Dedifferentiated amniotic fluid mesenchymal stem cell (primary cell): ENCODE measurements at regions not wholly inside any gene's neighbourhood (a gene's known extent, or its start where the extent isn't known, plus 50 kb on each side); places are given as distances from the start of the nearest gene placed in this dataset.

Source experiments
- DNase-seq: peaks from one replicate; pipeline ENCODE4 v3.0.0-alpha.2; 2016; ENCODE audit errors: extremely low spot score

DNA sequence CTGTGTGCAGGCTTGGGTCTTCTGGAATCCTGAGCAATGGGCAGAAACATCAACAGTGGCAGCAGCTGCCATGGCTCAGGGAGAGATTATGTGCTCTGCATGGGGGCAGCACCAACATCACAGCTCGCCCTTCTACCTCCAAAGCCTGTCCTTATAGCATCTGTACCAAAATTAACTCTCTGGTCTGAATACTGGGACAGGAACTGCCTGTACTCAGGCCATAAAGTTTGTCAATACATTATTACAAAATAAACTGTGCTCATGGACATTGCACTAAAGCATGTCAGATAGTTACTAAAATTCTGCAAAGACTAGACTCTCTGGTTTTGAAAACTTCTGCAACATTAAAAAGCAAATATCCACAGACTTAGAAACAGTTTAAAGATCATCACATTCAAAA, 91.6 kb downstream of the ZC3H11B start:
- DNase-seq = no peak

DNA sequence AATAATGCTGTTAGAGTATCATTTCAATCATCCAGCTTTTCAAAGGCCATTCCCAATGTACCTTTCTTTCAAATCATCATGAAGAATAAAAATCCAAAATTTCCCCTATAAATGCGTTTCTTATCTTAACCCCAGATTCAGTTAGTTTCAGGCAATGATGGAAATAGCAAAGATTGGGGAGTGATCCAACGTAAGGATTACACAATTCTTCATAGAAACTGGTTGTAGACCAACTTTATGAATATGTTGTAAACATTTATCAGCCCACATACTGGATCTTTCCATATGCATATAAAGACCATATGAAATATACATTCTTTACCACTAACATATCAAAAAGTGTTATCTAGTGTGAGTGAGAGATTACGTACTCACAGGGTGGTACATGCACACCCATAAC, 92.7 kb downstream of the ZC3H11B start:
- no peak for DNase-seq

DNA sequence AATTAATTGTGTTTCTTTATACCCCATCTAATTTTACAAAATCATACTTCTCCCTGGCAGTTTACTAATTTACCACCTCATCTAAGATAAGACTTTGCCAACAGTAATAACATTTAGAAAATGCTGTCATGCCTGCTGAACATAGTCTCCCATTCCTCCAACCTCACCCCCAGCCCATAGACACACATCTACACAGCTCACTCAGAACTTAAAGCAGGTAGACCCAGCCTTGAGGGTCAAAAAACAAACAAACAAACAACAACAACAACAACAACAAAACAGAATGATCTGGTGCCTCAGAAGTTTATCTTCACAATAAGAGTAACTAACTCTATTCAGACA, 94.0 kb downstream of the ZC3H11B start:
- DNase-seq = no peak

DNA sequence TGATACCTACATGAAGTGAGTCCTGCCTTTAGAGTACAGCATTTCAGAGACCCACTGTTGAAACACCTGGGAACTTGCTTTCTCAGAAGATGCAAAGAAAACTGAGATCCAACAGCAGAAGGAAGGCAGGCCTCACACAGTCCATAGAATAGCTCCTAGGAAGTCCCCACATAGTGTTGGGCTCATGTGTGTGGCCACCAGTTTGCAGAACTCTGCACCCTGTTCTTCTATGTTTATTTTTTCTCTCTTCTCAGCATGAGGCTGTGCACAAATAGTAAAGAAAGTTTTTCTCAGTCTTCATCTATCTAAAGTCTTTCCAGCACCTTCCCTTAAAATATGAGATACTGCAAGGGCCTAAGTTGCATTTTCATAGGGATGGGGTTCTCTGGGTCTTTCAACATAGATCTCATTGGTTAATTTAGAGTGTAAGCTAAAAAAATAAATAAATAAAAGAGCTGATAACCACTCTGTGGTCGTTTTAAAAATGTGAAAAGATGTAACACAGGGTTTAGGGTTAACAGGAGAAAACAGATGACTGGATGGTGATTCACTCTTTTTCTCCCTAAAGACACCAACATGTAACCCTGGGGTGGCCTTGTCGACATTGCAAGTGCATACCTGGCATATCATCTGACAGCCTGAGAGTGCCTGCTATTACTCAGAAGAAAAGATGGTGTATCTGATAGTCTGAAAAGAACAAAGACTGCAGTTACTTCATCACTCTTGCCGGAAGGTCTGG, 94.6 kb downstream of the ZC3H11B start:
- no peak for DNase-seq

DNA sequence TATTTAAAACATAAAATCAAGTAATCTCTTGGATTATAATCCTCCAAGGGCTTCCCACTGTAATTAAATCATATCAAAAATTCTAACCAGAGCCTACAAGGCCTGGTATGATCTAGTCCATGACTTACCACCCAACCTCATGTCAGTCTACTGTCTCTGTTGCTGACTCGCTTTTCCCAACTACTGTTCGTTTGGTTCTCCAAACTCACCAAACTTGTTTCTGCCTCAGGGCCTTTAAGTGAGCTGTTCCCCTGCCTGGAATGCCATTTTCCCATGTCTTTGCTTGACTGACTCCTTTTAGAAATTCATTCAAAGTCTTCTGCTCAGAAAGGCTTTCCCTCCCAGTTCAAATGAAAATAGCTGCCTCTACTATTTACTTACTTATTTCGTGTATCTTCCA, 95.9 kb downstream of the ZC3H11B start:
- DNase-seq = no peak

DNA sequence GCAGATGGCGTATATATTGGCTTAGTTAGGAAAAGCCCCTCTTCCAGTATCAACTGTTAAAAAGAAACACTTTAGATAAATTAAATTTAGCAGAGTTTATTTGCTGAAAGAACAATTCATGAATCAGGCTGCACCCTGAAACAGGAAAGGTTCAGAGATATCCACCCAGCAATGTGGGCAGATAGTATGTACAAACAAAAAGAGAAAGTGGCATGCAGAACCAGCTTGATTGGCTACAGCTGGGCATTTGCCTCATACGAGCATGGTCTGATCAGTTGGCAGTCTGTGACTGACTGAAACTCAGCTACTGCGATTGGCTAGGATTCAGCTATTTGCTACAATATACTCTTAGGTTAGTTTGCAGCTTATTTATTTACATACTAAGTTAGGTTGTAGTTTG, 98.2 kb downstream of the ZC3H11B start:
- no peak for DNase-seq

DNA sequence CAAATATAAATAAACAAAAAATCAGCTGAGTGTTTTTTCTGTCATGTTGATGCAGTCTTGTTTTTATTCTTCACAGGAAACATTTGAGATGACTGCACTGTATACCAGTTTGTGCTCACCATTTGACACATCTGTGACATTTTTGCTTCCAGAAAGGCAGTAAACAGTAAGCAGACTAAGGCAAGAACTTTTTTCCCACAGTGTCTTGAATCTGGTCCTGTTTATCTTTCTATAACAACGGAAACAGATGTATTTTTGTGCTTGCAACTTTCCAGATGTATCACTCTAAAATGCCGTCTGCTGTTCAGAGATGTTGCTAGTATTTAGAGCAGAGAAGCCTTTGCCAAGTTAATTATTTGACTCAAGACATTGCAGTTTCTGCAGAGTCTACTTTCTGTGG, 105.5 kb downstream of the ZC3H11B start:
- no peak for DNase-seq

DNA sequence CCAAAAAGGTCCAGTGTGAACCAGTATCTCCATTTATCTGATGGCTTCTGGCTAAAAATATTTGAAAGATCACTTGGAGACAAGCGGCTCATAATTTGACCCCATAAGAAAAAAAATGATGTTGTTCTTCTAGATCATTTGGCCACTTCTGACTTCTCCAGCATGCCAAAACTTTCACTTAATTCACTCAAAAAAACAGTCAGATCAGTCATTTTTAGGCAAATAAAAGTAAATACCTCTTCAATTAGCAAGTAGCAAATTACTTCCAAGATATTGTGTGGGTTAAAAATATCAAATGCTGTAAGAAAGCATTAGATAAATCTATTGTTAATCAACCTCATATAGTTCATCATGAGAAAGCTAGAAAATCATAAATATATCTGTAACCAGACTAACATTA, 106.0 kb downstream of the ZC3H11B start:
- DNase-seq = no peak

DNA sequence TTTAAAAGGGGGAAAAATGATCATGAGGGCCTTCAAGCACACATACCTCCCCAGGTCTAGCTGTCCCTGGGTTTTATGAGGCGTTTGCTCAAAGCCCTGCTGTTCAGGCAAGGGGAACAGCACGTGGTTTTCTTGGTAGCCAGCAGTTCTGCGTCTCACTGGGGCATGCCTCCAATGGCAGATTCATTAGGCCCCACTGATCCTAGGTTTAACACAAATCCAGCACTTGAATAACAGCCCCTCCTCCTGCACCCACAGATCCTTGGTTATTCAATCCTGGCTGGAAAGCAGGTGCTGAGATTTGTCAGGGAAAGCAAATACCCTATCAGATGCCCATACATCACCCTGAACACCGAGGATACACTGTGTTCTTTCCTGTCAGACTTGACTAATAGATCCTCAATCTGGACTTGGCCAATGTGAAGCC, 106.4 kb downstream of the ZC3H11B start:
- DNase-seq = no peak

DNA sequence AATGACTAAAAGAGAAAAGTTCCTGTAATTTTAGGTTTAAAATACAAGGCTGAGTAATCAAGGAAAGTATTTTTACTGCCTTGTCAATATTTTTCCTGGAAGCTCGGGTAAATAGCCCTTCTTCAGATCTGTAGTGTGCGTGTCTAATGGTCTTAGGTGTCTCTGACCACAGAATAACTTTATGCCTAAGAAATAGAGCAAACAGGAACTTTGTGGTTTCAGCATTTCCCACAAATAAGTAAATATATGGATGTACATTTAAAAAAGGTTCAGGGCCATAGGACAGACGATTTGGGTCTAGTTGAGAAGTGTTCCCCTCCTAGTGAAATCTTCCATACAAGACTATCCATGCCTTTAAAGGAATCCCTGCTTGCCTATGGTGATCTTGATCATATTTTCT, 107.0 kb downstream of the ZC3H11B start:
- DNase-seq = no peak

DNA sequence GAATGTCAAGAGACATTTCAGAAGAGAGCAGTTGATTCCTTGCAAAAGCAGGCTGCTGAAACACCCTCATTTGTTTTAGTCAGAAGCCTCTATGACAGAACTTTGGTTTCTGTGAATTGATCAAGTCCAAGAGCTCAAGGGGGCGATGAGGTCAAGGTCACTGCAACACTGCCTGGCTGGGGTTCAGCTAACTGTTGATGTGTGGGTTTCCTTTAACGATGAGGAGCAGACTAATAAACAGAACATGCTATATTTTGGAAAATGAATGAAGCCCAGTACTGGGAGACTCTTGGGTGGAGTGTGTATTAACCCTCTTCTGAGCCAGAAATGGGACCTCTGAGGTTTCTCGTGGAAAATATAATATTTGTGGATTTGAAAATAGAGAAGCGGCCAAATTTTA, 109.3 kb downstream of the ZC3H11B start:
- DNase-seq = no peak

DNA sequence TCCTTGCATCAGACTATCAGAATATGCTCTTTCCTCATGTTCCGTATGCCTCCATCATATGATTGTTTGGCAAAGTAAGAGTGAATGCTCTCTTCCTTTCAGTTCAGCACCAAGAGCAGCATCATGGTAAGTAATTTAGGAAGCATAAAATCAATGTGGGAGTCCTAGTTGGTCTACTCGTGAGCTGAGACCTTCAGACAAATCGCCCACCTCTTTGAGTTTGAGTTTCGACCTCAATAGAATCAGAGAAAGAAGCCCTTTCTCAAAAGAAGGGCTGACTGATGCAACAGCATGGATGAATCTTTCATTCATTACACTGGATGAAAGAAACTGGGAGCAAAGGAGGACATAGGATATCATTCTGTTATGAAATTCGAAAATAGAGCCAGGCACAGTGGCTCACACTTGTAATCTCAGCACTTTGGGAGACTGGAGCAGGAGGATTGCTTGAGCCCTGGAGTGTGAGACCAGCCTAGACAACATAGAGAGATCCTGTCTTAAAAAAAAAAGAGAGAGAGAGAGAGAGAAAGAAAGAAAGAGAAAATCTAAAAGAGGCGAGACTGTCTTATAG, 112.5 kb downstream of the ZC3H11B start:
- DNase-seq = no peak

DNA sequence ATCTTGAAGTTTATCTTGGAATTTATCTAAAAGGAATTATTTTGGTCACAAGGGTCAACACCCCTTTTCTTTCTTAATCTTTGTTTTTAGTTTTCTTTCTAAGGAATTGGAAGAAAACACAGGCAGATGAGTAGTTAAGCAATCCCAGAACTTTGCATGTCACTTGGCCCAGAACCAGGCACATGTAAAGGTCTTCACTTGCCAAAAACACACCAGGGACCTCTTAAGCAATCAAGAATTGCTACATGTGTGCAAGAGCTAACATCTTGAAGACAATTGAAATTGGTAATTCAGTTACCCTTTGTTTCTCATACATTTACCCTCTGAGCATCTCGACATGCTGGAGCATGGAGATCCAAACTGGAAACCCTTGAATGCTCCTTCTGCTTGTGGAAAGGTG, 114.2 kb downstream of the ZC3H11B start:
- DNase-seq = no peak

DNA sequence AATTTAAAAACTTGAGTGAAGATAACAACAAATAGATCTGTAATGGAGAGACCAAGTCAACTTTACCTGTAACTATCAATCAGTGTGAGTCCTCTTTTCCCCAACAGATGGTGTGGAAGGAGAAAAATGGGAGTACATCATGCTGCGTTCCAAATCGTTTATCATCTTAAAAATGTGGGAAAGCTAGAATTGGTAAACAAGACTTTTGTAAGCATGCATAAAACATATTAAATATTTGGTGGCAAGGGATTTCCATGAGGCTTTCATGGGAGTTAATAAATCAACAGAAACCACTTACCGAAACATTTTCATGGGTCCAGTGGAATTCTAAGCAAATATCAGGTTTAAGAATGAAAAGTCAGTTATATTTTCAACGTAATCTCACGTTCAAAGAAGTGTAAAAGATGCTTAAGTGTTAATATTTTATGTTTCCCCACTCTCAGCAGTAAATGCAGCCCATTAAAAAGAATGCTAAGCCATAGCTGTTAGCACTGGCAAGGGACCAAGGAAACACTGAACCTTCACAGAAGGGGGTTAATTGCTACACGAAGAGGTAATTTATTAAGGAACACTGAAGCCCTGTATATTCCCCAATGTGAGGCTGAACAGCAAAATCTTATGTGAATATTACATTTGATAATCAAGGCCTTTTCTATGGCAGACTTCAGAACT, 117.0 kb downstream of the ZC3H11B start:
- no peak for DNase-seq

DNA sequence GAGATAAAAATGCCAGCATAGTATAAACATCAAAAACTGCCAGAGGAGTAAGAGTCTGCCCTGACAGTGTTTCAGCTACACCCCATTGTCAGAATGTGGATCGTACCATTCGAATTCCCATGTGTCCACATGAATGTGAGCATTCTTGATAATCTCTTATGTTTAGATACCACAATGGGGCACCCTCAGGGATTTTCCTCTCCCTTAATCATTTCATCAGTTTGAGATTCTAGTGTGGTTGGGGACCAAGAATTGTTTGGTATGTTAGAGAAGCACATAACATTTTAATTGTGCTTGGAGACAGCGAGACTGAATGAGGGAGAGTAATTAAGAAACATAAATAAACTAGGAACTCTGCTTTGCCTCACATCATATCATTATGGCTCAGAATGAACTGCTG, 120.2 kb downstream of the ZC3H11B start:
- DNase-seq = no peak

DNA sequence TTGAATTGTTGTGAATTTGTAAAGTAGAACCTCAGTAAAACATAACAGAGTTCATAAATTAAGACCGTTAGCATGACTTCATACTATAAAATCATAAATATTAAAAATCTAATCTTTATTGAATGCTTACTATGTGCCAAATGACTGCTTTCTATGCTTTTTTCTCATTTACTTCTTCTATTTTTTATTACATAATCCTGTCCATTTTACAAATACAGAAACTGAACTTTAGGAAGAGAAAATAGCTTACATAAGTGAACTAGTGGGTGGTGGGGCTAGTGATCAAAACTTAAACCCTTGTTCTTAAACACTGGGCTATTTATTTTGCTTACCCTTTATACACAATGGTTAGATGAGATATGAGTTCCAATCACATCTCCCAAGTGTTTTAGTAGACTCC, 122.3 kb downstream of the ZC3H11B start:
- no peak for DNase-seq

DNA sequence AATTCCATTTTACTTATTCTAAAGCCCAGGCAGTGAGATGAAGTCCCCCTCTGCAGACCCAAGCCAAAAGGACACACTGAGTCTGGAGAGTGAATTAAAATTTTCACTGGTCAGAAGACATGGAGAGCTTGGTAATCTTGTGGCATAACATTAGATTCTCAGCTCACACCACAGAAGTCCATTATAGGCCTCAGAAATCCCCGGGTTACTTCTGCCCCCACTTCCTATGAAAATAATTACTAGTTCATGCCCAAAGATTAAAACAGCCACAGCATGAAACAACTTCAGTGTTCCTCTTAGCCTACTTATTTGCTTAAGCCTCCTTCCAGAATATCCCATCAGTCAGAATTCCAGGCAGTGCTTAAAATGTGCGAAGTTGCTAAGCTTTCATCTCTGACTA, 123.3 kb downstream of the ZC3H11B start:
- DNase-seq = no peak

DNA sequence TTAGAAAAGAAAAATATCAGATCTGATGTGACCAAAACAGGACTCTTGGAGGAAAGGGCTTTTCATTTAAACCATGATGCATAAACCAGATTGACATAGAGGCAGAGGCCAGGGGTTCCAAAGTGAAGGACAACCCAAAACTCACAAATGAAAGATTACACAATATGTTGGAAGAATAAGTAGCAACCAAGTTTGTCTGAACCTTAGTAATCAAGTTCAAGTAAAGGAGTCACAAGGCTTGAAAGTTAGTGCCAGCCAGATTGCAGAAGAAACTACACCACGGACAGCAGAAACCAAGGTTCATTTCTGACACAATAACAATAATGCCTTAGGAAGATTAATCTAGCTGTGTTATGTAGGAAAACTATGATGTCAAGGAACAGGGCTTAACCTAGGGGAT, 124.6 kb downstream of the ZC3H11B start:
- no peak for DNase-seq

DNA sequence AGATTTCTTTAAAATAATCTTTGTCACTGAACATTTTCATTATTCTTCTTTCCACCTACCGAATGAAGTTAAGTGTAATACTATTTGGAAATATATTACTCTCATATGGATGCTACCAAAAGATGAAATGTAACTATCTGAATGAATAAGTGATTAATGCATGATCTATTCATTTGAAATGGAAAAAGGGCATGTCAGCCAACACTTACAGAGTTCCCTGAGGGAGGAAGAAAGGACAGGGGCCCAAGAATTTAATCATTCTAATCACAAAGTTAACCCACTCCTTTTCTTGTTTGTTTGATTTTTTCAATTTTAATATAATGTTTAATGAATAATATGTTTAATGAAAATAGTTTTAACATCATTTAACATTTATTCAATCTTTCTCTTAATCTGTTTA, 129.4 kb downstream of the ZC3H11B start:
- DNase-seq = no peak

DNA sequence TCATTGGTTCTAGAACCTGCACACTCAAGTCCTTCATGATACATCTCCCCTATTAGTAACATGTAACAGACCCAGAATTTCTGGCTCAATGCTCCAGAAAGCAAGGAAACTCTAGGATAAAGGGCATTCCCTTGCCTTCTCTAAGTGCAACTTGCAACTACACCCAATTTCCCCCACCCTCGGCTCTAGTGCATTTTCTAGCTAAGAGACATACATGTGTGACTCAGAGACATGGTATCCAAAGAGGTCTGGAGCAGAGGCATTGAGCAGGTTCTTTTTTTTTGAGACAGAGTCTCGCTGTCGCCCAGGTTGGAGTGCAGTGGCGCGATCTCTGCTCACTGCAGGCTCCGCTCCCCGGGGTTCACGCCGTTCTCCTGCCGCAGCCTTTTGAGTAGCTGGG, 132.9 kb downstream of the ZC3H11B start:
- no peak for DNase-seq

DNA sequence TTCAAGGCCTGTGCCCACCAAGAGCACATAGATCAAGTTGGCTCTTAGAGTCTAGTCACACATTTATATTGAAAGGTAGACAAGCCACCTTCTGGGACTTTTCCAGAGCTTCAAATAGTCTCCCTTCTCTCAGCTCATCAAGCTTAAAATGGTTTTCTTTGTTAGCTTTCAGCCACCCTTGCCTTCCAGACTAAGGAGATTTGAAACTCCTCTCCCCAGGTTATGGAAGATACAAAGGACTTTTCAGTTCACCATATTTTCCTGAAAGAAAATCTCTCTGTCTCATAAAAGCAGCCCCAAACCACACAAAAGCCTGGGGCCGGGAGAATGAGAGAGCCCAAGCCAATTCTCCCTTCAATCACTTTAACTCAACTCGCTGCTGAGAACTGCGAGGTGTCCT, 134.1 kb downstream of the ZC3H11B start:
- no peak for DNase-seq

DNA sequence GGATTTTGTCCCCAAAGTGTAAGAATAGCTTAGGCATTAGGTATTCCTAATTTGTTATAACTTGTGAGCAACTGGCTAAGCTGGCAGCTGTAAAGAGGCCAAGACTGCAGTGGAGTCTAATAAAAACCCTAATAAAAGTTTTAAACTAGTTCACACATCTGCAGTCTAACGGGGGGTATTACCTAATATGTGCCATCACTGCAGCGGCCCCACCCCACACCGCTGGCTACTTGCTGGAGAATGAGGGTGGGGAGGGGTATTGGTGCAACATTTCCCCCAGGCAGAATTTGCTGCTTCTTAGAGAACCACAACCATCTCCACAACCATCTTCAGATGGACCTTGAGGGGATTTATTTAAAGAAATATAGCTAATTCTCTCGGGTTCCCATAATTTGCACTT, 135.0 kb downstream of the ZC3H11B start:
- DNase-seq = no peak

DNA sequence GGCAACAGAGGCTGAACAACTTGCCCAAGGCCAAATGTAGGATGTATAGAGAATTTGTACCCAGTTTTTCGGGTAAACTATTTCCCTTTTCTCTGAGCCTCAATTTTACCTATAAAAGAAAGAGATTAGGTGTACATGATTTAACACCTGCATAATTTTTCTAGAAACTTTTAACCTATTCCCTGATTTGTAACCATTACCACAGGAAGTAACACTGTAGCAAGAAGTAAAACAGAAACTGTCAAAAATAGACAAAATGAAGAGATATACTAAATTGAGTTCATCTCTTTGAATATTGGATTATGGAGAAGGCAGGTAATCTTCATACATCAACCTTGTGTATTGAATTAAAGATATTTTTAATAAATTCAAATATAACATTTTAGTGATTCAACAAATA, 136.2 kb downstream of the ZC3H11B start:
- DNase-seq = no peak

DNA sequence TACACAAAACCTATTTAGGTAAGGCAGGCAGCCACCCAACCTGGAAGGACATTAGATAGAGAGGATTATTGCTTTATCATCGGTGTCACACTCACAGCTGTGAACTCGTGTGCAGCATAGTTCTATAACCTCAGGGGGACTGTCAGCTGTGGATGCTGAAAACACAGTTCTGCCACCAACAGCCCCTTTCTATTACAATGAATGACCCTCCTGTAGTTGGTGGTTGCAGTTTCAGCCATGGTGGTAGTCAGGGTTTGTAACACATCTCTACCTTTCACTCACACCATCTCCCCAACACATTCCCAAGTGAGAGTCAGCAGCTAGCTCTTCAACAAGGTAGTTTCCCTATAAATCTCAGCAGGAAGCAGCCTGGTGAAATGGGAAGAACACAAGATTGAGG, 136.8 kb downstream of the ZC3H11B start:
- DNase-seq = no peak
